HG03135 (cell line): ENCODE measurements at regions not wholly inside any gene's neighbourhood (a gene's known extent, or its start where the extent isn't known, plus 50 kb on each side); places are given as distances from the start of the nearest gene placed in this dataset.
"Not testable (repeated sequence)": the region's sequence is repeated elsewhere in the genome, so short reads cannot be mapped to it uniquely, and the experiment has no call there.

Source experiments
- ATAC-seq: cut with Tn5 transposase; IDR thresholded peaks from one replicate; pipeline ENCODE4 v1.9.1; 2021; ENCODE audit warnings: mild to moderate bottlenecking, moderate library complexity; ENCODE audit not compliant: unreplicated experiment

DNA sequence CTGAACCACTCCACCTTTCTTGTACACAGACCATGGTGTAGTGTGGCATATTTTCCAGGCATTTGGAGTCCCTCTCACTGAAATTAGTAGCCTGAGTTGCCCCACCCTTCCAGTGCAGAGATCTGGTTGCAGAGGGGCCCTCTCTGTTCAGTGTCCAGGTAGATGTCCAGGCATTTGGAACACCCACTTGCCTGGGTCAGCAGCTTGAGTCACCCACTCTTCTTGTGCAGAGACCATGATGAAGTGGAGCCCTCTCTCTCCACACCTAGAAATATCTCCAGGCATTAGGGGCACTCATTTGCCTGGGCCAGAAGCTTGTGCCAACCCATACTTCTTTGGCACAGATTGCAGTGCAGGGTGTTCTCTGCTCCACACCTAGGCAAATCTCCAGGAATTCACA, 2733.3 kb downstream of the PCDH7 start:
- no peak for ATAC-seq

DNA sequence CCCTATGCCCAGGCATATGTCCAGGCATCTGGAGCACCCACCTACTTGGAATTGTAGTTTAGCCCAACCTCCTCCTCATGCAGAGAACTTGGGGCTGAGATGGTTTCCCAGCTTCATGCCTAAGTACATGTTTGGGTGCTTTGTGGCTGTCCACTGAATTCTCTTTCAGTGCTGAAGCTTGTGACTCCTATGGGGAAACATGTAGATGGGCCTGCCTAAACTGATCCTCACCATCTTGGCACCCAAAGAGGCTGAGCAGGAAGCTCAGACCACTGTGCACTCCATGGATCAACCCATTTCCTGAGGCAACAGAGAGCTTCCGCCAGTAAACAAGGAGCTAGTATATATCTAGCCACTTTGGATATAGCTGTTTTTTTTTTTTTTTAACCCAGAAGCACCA, 2733.7 kb downstream of the PCDH7 start:
- ATAC-seq: no peak

DNA sequence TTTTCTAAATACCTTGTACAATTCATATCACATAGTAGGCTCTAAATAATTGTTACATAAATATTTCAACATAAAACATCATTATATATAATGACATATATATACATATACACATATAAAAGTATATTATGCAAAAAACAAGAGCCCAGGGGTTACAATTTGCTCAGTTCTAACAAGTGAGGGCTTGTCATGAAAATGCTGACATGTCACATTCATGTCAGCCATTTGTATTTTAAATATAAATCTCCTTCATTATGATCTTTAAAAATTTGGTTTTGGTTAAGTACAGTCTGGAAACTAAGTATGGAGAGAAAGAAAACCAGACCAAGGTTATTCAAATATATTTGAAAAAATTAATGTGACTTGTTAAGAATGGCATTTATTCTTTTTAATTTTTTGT, 2745.4 kb downstream of the PCDH7 start:
- ATAC-seq: no peak

DNA sequence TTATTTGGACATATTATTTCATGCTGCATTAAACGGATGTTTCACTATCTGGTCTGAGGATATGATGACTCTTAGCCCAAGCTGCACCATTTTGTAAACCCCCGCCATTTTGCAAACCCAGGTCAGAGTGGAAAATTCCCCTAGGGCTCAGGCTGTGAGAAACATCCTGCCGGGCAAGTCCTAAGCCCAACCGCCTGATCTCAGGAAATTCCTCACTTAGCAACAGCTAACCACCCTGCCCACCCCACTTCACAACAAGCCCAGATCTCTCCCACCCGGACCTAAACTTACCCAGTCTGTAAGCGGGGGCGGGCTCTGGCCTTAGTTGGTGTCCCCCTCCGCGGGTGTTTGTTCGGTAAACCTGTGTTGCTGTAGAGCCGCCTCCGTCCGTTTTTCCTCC, 2747.1 kb downstream of the PCDH7 start:
- ATAC-seq: no peak

GRCh38 chr4:33470805-33471204, 2750.6 kb downstream of the PCDH7 start:
- ATAC-seq: no peak

- no peak for ATAC-seq
Observed at GRCh38 chr4:33477715-33478114, 2757.5 kb downstream of the PCDH7 start.

- no peak for ATAC-seq
Observed at GRCh38 chr4:33482773-33483172, 2761.5 kb downstream of the ARAP2 start.

- ATAC-seq: no peak
Observed at GRCh38 chr4:33485111-33485510, 2759.2 kb downstream of the ARAP2 start.

DNA sequence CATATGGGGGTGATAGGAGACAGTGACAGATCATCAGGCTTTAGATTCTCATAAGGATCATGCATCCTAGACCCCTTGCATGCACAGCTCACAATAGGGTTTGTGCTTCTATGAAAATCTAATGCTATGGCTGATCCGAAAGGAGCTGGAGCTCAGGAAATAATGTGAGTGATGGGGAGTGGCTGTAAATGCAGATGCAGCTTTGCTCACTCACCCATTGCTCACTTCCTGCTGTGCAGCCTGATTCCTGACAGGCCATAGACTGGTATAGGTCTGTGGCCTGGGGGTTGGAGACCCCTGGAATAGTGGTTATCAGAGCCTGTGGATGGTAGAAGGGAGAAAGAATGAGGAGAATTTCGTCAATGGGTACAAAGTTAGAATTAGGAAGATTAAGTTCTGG, 2751.1 kb downstream of the ARAP2 start:
- ATAC-seq: no peak

DNA sequence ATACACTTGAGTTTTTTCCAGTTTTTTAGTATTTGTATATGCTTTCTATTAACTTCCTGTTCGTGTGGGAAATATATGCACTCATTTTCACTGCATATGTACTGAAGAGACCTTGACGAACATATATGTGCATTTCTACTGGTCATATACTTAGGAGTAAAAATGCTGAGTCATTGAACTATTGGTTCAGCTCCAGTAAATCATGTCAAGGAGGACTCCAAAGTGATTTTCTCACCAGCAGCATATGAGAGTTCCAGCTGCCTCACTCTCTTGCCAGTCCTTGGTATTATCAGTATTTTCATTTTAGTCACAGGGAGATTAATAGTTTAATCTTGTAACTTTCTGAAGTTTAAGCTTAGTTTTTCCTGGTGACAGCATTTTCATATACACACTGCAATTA, 2750.2 kb downstream of the ARAP2 start:
- no peak for ATAC-seq

GRCh38 chr4:33501587-33501986, 2742.7 kb downstream of the ARAP2 start:
- not testable (repeated sequence) for ATAC-seq

GRCh38 chr4:33512397-33512796, 2731.9 kb downstream of the ARAP2 start:
- no peak for ATAC-seq

GRCh38 chr4:33518856-33519255, 2725.5 kb downstream of the ARAP2 start:
- no peak for ATAC-seq

DNA sequence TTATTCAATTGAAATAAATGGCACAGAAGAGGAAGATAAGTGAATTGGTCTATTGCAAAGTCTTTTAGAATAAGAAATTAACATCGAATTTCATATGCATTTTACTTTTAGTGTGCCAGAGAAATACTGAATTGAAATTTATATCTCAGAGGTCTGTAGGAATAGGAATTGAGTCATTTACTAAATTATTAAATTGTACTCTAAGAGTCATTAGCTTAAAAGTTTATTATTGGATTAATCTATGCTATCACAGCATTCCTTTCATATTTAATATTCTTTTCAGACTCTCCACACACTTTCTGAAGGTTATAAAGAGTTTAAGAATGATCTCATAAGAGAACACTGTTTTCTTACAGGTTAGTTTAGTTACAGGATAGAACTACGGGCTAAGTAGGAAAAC, 2711.5 kb downstream of the ARAP2 start:
- no peak for ATAC-seq

DNA sequence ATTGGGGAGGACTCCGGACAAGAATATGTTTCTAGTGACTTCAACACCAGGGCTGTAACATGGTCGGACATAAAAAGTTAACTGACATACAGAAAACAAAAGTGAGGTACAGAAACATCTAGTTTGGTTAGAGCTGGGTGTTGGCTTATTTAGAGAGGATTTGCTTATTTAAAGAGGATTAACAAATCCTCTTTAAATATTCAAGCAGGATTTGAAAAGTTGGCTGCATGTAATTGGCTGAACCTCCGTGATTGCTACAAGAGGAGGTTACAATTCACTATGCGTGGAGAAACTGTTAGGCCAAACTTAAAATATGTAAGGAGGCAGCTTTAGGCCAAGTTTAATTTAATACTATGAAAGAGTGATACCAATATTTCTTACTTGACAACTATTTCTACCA, 2707.4 kb downstream of the ARAP2 start:
- ATAC-seq: no peak

GRCh38 chr4:33537527-33537926, 2706.8 kb downstream of the ARAP2 start:
- ATAC-seq: no peak

GRCh38 chr4:33543941-33544450, 2700.3 kb downstream of the ARAP2 start:
- ATAC-seq: no peak

DNA sequence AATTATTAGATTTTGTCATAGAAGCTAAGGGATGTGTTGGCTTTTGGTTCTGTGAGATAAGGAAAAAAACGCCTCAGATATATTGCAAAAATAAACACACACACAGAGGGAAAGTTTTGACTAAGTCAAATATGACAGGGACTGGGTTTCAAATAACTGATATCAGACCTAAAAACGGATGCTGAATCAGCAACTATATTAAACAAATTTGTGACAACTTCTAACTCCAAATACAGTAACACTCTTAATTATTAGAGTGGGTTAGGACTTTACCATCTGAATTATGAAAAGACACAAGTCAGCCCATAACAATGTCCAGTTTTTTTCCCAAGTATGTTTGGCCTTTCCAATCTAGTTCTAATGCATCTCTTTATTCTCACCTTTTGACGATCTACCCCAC, 2693.1 kb downstream of the ARAP2 start:
- ATAC-seq: no peak

- ATAC-seq: no peak
Observed at GRCh38 chr4:33561259-33561658, 2683.1 kb downstream of the ARAP2 start.

GRCh38 chr4:33566649-33567048, 2677.7 kb downstream of the ARAP2 start:
- ATAC-seq: no peak

DNA sequence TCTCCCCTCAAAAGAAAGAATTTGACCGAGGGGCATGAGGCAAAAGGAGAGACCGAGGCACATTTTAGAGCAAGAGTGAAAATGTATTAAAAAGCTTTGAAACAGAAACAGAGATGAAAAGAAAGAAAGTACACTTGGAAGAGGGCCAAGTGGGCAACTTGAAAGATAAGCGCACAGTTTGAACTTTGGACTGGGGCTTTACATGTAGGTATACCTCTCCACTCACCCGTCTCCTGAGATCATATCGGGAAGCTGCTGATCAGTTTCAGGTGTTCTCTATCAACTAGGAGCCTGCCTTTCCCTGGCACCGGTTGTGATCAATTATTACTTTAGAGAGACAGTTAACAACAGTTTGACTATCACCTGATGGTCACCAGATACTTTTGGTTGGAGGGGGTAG, 2666.5 kb downstream of the ARAP2 start:
- ATAC-seq: no peak

DNA sequence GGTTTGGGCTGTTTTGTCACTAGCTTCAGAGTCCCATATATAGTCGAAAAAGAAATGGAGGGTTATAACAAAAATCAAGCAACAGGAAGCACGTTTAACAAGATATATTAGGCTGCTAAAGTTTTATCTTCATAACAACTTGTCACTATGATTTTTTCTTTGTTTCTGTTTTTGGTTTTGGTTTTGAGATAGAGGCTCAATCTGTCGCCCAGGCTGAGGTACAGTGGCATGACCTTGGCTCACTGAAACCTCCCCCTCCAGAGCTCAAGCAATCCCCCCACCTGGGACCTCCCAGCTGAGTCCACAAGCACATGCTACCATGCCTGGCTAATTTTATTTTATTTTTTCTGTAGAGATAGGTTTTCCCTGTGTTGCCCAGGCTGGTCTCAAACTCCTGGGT, 2664.4 kb downstream of the ARAP2 start:
- ATAC-seq: no peak

DNA sequence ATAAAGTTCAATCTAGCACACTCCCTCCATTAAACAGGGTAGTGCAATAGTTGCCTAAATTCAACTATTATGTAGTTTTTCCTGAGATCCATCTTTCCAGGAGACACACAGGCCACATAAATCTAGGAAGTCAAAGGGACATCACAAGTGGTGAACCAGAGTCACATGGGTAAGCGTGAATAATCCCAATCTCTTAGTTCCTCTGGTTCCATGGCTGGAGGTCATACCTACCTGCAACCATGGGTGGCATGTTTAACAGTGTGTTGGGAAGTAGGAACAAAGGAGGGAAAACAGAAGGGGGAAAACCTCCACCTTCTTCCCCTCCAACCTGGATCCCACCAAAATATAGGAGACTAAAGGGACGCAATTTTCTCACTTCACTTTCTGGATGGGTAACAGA, 2651.6 kb downstream of the ARAP2 start:
- ATAC-seq: no peak

GRCh38 chr4:33606951-33607350, 2637.4 kb downstream of the ARAP2 start:
- no peak for ATAC-seq
